Astrocyte of the hippocampus (primary cell): ENCODE measurements at regions not wholly inside any gene's neighbourhood (a gene's known extent, or its start where the extent isn't known, plus 50 kb on each side); places are given as distances from the start of the nearest gene placed in this dataset.
"Not testable (repeated sequence)": the region's sequence is repeated elsewhere in the genome, so short reads cannot be mapped to it uniquely, and the experiment has no call there.

Source experiments
- DNase-seq: peaks from one replicate; pipeline ENCODE4 v3.0.0; 2011; ENCODE audit warnings: low read depth, low spot score

- not testable (repeated sequence) for DNase-seq
Measured at GRCh38 chr9:106501210-106501609, 361.8 kb upstream of the ZNF462 start.

GRCh38 chr9:106502930-106503329 is 360.0 kb upstream of the ZNF462 start:
- DNase-seq: no peak

GRCh38 chr9:106503759-106504158 is 359.2 kb upstream of the ZNF462 start:
- no peak for DNase-seq

GRCh38 chr9:106526716-106527204 is 336.2 kb upstream of the ZNF462 start:
- DNase-seq: no peak

- no peak for DNase-seq
Measured at GRCh38 chr9:106528158-106528557, 334.8 kb upstream of the ZNF462 start.

- DNase-seq: peak; percentile 6
Measured at GRCh38 chr9:106529616-106530015, 333.4 kb upstream of the ZNF462 start.

GRCh38 chr9:106531491-106531890 is 331.5 kb upstream of the ZNF462 start:
- DNase-seq: no peak

- no peak for DNase-seq
Measured at GRCh38 chr9:106532306-106533015, 330.5 kb upstream of the ZNF462 start.

GRCh38 chr9:106534800-106535199 is 328.2 kb upstream of the ZNF462 start:
- no peak for DNase-seq

GRCh38 chr9:106535439-106535838 is 327.5 kb upstream of the ZNF462 start:
- DNase-seq: peak; percentile 33

- DNase-seq: no peak
Measured at GRCh38 chr9:106557996-106558667, 304.8 kb upstream of the ZNF462 start.

- DNase-seq: no peak
Measured at GRCh38 chr9:106560540-106560939, 302.4 kb upstream of the ZNF462 start.

GRCh38 chr9:106575823-106576222 is 287.1 kb upstream of the ZNF462 start:
- DNase-seq: peak; percentile 6

GRCh38 chr9:106576232-106576760 is 286.7 kb upstream of the ZNF462 start:
- no peak for DNase-seq

GRCh38 chr9:106577121-106577520 is 285.8 kb upstream of the ZNF462 start:
- DNase-seq: no peak

- no peak for DNase-seq
Measured at GRCh38 chr9:106580546-106580945, 282.4 kb upstream of the ZNF462 start.

GRCh38 chr9:106581973-106582372 is 281.0 kb upstream of the ZNF462 start:
- DNase-seq: no peak

GRCh38 chr9:106583751-106584150 is 279.2 kb upstream of the ZNF462 start:
- peak; percentile 32 for DNase-seq

- DNase-seq: peak; percentile 45
Measured at GRCh38 chr9:106587042-106587441, 275.9 kb upstream of the ZNF462 start.

GRCh38 chr9:106588626-106589025 is 274.3 kb upstream of the ZNF462 start:
- DNase-seq: peak; percentile 87

GRCh38 chr9:106590759-106591505 is 272.0 kb upstream of the ZNF462 start:
- DNase-seq: no peak

GRCh38 chr9:106593201-106593600 is 269.8 kb upstream of the ZNF462 start:
- no peak for DNase-seq
